HUES64 (cell line): ENCODE measurements at regions not wholly inside any gene's neighbourhood (a gene's known extent, or its start where the extent isn't known, plus 50 kb on each side); places are given as distances from the start of the nearest gene placed in this dataset.
"Not testable (repeated sequence)": the region's sequence is repeated elsewhere in the genome, so short reads cannot be mapped to it uniquely, and the experiment has no call there.

Source experiments
- H3K27ac ChIP-seq: 2 replicates; pipeline ENCODE4 v1.7.0; 2013; ENCODE audit warnings: low read depth, low read length, inconsistent platforms
- H3K27me3 ChIP-seq: 2 replicates; pipeline ENCODE4 v1.6.1; 2013; ENCODE audit warnings: mild to moderate bottlenecking, low read length; ENCODE audit not compliant: insufficient read depth
- H3K36me3 ChIP-seq: 2 replicates; pipeline ENCODE4 v1.6.1; 2013; ENCODE audit warnings: mild to moderate bottlenecking, low read length; ENCODE audit not compliant: insufficient read depth
- H3K4me1 ChIP-seq: 2 replicates; pipeline ENCODE4 v1.6.1; 2013; ENCODE audit warnings: mild to moderate bottlenecking, low read length, moderate library complexity; ENCODE audit not compliant: insufficient read depth
- H3K4me3 ChIP-seq: 2 replicates; pipeline ENCODE4 v1.5.1; 2013; ENCODE audit warnings: mild to moderate bottlenecking, low read length, moderate library complexity
- H3K9ac ChIP-seq: 2 replicates; pipeline ENCODE4 v1.6.1; 2013; ENCODE audit warnings: mild to moderate bottlenecking, low read depth, low read length
- H3K9me3 ChIP-seq: 2 replicates; pipeline ENCODE4 v1.6.1; 2013; ENCODE audit warnings: low read depth, low read length; ENCODE audit not compliant: insufficient read depth
- WGBS: fragments of 150-250, 120-280 bp; methylation state at CpG from one replicate; pipeline ENCODE4 v1.1.7; 2013; ENCODE audit warnings: missing lambda C conversion rate; 5-methylcytosine and 5-hydroxymethylcytosine counted together

- no peaks in the 10 kb centered on the region for H3K27me3 ChIP-seq
- 89% methylated on average over 2 of the region's 2 CpGs for WGBS
- H3K4me3 ChIP-seq, result no peak overlapping the region
- no peaks in the 10 kb centered on the region for H3K9me3 ChIP-seq
- no peak overlapping the region for H3K9ac ChIP-seq
- H3K36me3 ChIP-seq, result no peaks in the 10 kb centered on the region
- no peak overlapping the region for H3K27ac ChIP-seq
- H3K4me1 ChIP-seq, result peaks cover 3% of the 10 kb centered on the region
Observed at GRCh38 chr9:80791836-80792235, 897.5 kb downstream of the TLE1 start.

- no peaks in the 10 kb centered on the region for H3K9me3 ChIP-seq
- H3K4me1 ChIP-seq, result no peaks in the 10 kb centered on the region; the same call in 1 of the 2 replicates
- H3K27me3 ChIP-seq, result no peaks in the 10 kb centered on the region
- H3K9ac ChIP-seq, result no peak overlapping the region
- H3K36me3 ChIP-seq, result no peaks in the 10 kb centered on the region
- no peak overlapping the region for H3K27ac ChIP-seq
- H3K4me3 ChIP-seq, result no peak overlapping the region
Observed at GRCh38 chr9:80790764-80791163, 898.6 kb downstream of the TLE1 start.

- Histone ChIP-seq H3K27me3 (no peaks in the 10 kb centered on the region), H3K36me3 (no peaks in the 10 kb centered on the region), H3K27ac (no peak overlapping the region), H3K4me3 (no peak overlapping the region), H3K4me1 (no peaks in the 10 kb centered on the region; the same call in 1 of the 2 replicates), H3K9ac (no peak overlapping the region), H3K9me3 (no peaks in the 10 kb centered on the region)
- WGBS, result 93% methylated on average over 5 of the region's 5 CpGs
Observed at GRCh38 chr9:80789831-80790230, 899.5 kb downstream of the TLE1 start.

GRCh38 chr9:80787636-80788035 lies 901.7 kb downstream of the TLE1 start:
- H3K36me3 ChIP-seq, result no peaks in the 10 kb centered on the region
- H3K4me1 ChIP-seq, result no peaks in the 10 kb centered on the region; the same call in 1 of the 2 replicates
- no peak overlapping the region for H3K27ac ChIP-seq
- H3K27me3 ChIP-seq, result no peaks in the 10 kb centered on the region
- WGBS, result no CpG with 5 or more reads among the region's 1 CpG
- H3K9ac ChIP-seq, result no peak overlapping the region
- no peaks in the 10 kb centered on the region for H3K9me3 ChIP-seq
- H3K4me3 ChIP-seq, result no peak overlapping the region

- H3K27me3 ChIP-seq, result no peaks in the 10 kb centered on the region
- no peaks in the 10 kb centered on the region for H3K36me3 ChIP-seq
- no peaks in the 10 kb centered on the region for H3K9me3 ChIP-seq
- H3K27ac ChIP-seq, result no peak overlapping the region
- H3K9ac ChIP-seq, result no peak overlapping the region
- no peaks in the 10 kb centered on the region; the same call in 1 of the 2 replicates for H3K4me1 ChIP-seq
- H3K4me3 ChIP-seq, result no peak overlapping the region
Observed at GRCh38 chr9:80784647-80785046, 904.7 kb downstream of the TLE1 start.

- Histone ChIP-seq H3K9me3 (no peaks in the 10 kb centered on the region), H3K4me1 (no peaks in the 10 kb centered on the region), H3K27ac (no peak overlapping the region), H3K27me3 (no peaks in the 10 kb centered on the region), H3K36me3 (no peaks in the 10 kb centered on the region), H3K4me3 (no peak overlapping the region), H3K9ac (no peak overlapping the region)
Observed at GRCh38 chr9:80775971-80776370, 913.4 kb downstream of the TLE1 start.

- no peak overlapping the region for H3K4me3 ChIP-seq
- 92% methylated on average over 1 of the region's 2 CpGs for WGBS
- H3K9ac ChIP-seq, result no peak overlapping the region
- no peak overlapping the region for H3K27ac ChIP-seq
- no peaks in the 10 kb centered on the region for H3K4me1 ChIP-seq
- H3K36me3 ChIP-seq, result no peaks in the 10 kb centered on the region
- H3K9me3 ChIP-seq, result no peaks in the 10 kb centered on the region
- no peaks in the 10 kb centered on the region for H3K27me3 ChIP-seq
Observed at GRCh38 chr9:80775530-80775929, 913.8 kb downstream of the TLE1 start.

- Histone ChIP-seq H3K9me3 (no peaks in the 10 kb centered on the region), H3K36me3 (no peaks in the 10 kb centered on the region), H3K4me3 (no peak overlapping the region), H3K4me1 (no peaks in the 10 kb centered on the region), H3K27ac (no peak overlapping the region), H3K9ac (no peak overlapping the region), H3K27me3 (no peaks in the 10 kb centered on the region)
- 95% methylated on average over 6 of the region's 6 CpGs for WGBS
Observed at GRCh38 chr9:80771555-80772347, 917.6 kb downstream of the TLE1 start.

GRCh38 chr9:80763536-80763935 lies 925.8 kb downstream of the TLE1 start:
- Histone ChIP-seq H3K27me3 (no peaks in the 10 kb centered on the region), H3K36me3 (no peaks in the 10 kb centered on the region), H3K4me3 (no peak overlapping the region), H3K9me3 (no peaks in the 10 kb centered on the region), H3K9ac (no peak overlapping the region), H3K4me1 (no peaks in the 10 kb centered on the region), H3K27ac (no peak overlapping the region)
- 92% methylated on average over 4 of the region's 4 CpGs for WGBS

GRCh38 chr9:80755586-80755985 lies 933.8 kb downstream of the TLE1 start:
- Histone ChIP-seq H3K36me3 (no peaks in the 10 kb centered on the region), H3K27ac (no peak overlapping the region), H3K9ac (no peak overlapping the region), H3K4me1 (no peaks in the 10 kb centered on the region), H3K27me3 (no peaks in the 10 kb centered on the region), H3K4me3 (no peak overlapping the region), H3K9me3 (no peaks in the 10 kb centered on the region)
- WGBS, result 93% methylated on average over 2 of the region's 2 CpGs

GRCh38 chr9:80747056-80747455 lies 942.3 kb downstream of the TLE1 start:
- H3K9me3 ChIP-seq, H3K36me3 ChIP-seq, H3K9ac ChIP-seq, H3K27me3 ChIP-seq, H3K4me1 ChIP-seq, H3K27ac ChIP-seq, H3K4me3 ChIP-seq: not testable (repeated sequence)
- 72% methylated on average over 17 of the region's 17 CpGs for WGBS

GRCh38 chr9:80732506-80732905 lies 956.8 kb downstream of the TLE1 start:
- Histone ChIP-seq H3K27ac (no peak overlapping the region), H3K9ac (no peak overlapping the region), H3K36me3 (no peaks in the 10 kb centered on the region), H3K4me3 (no peak overlapping the region), H3K27me3 (no peaks in the 10 kb centered on the region), H3K9me3 (no peaks in the 10 kb centered on the region), H3K4me1 (no peaks in the 10 kb centered on the region)
- 76% methylated on average over 1 of the region's 2 CpGs for WGBS
